IPS-20b (cell line): ENCODE measurements at regions not wholly inside any gene's neighbourhood (a gene's known extent, or its start where the extent isn't known, plus 50 kb on each side); places are given as distances from the start of the nearest gene placed in this dataset.

Experiments used
- H3K27ac ChIP-seq: one replicate; pipeline ENCODE4 v1.5.1; 2013; ENCODE audit warnings: low read length
- H3K27me3 ChIP-seq: 2 replicates; pipeline ENCODE4 v1.6.1; 2013; ENCODE audit warnings: mild to moderate bottlenecking, low read length, inconsistent platforms; ENCODE audit not compliant: insufficient read depth
- H3K36me3 ChIP-seq: 2 replicates; pipeline ENCODE4 v1.6.1; 2013; ENCODE audit warnings: low read depth, mild to moderate bottlenecking, inconsistent platforms, low read length, moderate library complexity; ENCODE audit not compliant: insufficient read depth
- H3K4me1 ChIP-seq: 2 replicates; pipeline ENCODE4 v1.6.1; 2013; ENCODE audit warnings: mild to moderate bottlenecking, control low read depth, inconsistent platforms, low read length, moderate library complexity; ENCODE audit not compliant: insufficient read depth
- H3K4me3 ChIP-seq: 2 replicates; pipeline ENCODE4 v1.5.1; 2013; ENCODE audit warnings: mild to moderate bottlenecking, low read length, inconsistent platforms
- H3K9ac ChIP-seq: 2 replicates; pipeline ENCODE4 v1.6.1; 2013; ENCODE audit warnings: low read depth, mild to moderate bottlenecking, inconsistent platforms, low read length, moderate library complexity
- H3K9me3 ChIP-seq: 2 replicates; pipeline ENCODE4 v1.6.1; 2013; ENCODE audit warnings: mild to moderate bottlenecking, low read depth, low read length, inconsistent platforms; ENCODE audit not compliant: insufficient read depth

DNA sequence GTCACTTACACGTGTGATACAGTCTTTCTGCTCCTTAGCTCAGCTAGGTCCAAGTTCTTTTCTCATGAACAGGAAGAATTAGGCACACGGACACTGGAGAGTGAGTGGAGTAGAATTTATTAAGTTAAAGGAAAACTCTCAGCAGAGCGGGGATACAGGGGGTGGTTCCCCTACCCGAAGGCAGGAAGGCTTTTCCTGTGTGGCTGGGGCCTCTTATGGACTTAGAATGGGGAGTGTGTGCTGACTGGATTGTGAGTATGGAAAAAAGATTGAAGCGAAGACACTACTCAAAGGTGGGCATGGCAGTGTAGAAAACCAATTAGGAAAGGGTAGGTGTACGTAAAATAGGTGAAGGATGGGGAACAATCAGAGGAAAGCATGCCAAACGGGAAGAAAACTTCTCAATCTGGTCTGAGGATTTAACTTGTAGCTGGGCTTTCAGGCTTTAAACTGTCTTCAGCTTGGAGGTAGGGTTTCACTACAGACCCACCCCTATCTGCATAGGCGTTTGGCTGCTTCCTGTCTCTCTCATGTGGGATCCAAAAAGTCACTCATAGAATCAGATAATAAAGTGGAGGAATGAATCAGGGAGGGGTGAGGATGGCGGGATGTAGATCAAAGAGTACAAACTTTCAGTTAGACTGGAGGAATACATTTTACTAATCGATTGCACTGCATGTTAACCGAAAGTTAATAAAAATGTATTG is 104.2 kb downstream of the ANKRD7 start:
- Histone ChIP-seq H3K4me1 (0 out of 2 replicates have a peak, but pooled peaks cover 5% of the 10 kb centered on the region), H3K9me3 (no peaks in the 10 kb centered on the region), H3K9ac (no peak overlapping the region), H3K36me3 (no peaks in the 10 kb centered on the region), H3K4me3 (no peak overlapping the region), H3K27ac (no peak overlapping the region), H3K27me3 (no peaks in the 10 kb centered on the region)

DNA sequence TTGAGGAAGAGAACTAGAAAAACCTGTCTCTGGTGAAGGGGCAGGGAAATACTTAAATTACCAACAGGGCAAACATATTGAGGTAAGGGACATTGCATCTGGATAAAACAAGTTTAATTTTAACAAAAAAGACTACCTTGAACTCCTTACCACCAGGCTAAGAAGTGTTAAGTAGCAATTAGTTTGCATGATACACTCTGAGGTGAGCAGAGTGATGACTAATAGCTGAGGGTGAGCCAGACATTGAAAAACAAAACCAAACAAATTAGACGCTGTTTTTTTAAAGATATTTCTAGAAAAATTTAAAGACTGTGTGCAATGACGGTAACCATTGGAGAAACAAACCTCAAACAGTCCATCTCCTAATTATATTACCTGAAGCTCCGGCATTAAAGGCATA is 105.9 kb downstream of the ANKRD7 start:
- no peak overlapping the region for H3K27ac ChIP-seq
- no peaks in the 10 kb centered on the region for H3K36me3 ChIP-seq
- no peaks in the 10 kb centered on the region for H3K27me3 ChIP-seq
- H3K9ac ChIP-seq = no peak overlapping the region
- H3K9me3 ChIP-seq = no peaks in the 10 kb centered on the region
- H3K4me1 ChIP-seq = 0 out of 2 replicates have a peak, but pooled peaks cover 5% of the 10 kb centered on the region
- H3K4me3 ChIP-seq = no peak overlapping the region

DNA sequence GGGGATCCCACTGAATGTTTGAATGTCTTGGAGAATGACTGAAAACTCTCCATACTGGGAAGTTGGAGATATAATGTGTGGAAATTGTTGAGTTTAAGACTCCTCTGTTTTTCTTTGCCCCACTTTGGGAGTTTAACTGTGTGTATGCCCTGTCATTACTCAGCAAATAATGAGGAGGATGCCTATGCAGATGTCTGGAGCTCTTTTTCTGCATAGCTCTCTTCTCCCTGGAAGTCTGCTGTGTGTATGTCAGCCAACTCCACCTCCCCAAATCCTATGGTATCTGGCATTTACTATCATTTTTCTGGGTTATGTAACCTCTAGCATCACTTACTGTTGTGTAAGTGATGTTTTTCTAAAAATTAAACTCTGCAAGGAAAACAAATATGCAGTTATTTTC is 122.2 kb downstream of the ANKRD7 start:
- Histone ChIP-seq H3K36me3 (no peaks in the 10 kb centered on the region), H3K27me3 (no peaks in the 10 kb centered on the region), H3K9me3 (no peaks in the 10 kb centered on the region), H3K4me3 (no peak overlapping the region), H3K27ac (no peak overlapping the region), H3K9ac (no peak overlapping the region), H3K4me1 (peaks cover 4% of the 10 kb centered on the region; the same call in 1 of the 2 replicates)

DNA sequence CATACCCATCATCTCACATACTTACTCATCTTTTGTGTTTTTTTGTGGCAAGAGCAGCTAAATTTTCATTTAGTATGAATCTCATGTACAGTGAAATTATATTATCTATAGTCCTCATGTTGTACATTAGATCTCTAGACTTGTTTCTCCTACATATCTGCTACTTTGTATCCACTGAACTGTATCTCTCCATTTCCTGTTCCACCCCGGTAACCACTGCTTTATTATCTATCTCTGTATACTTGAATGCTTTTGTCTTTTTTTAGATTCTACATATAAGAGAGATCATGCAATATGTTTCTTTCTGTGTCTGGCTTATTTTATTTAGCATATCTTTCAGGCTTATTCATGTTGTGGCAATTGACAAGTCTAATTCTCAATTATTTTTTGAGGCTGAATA is 125.1 kb downstream of the ANKRD7 start:
- Histone ChIP-seq H3K9me3 (no peaks in the 10 kb centered on the region; the same call in 1 of the 2 replicates), H3K9ac (no peak overlapping the region), H3K36me3 (no peaks in the 10 kb centered on the region), H3K27me3 (no peaks in the 10 kb centered on the region), H3K27ac (no peak overlapping the region), H3K4me3 (no peak overlapping the region), H3K4me1 (peaks cover 4% of the 10 kb centered on the region; the same call in 1 of the 2 replicates)

DNA sequence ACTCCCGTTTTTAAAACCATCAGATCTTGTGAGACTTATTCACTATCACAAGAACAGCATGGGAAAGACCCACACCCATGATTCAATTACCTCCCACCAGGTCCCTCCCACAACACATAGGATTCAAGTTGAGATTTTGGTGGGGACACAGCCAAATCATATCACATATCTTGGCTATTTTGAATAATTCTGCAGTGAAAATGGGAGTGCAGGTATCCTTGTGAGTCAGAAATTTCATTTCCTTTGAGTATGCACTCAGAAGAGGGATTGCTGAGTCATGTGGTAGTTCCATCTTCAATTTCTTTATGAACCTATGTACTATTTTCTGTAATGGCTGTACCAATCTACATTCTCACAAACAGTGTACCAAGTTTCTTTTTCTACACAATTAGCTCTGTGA is 125.8 kb downstream of the ANKRD7 start:
- Histone ChIP-seq H3K4me3 (no peak overlapping the region), H3K9me3 (peaks cover under 1% of the 10 kb centered on the region; the same call in 1 of the 2 replicates), H3K9ac (no peak overlapping the region), H3K27ac (no peak overlapping the region), H3K36me3 (no peaks in the 10 kb centered on the region), H3K4me1 (peaks cover 4% of the 10 kb centered on the region; the same call in 1 of the 2 replicates), H3K27me3 (no peaks in the 10 kb centered on the region)

DNA sequence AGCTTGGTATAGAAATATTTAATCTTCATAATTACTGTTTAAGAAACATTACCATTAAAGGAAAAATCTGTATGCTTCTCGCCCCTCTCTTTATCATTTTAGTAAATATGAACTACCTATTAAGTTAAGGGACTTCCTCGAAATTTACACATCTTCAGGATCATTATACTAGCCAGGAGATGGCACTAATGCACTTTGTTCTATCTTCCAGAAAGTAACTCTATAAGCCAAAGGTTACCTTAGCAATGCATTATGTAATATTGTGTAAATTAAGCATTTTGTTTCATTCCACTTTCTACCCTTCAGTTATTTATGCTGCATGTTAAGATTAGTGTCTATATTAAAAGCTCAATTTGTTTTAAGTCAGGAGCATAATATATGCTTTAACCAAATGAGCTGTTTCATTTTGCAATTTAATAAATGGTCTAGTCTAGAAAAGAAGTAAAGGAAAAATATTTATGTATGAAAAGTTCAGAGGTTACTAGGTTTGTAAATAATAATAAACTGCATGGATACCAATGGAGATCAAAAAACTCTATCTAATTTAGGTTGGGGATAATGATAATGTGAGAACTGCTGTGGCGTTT is 128.5 kb downstream of the ANKRD7 start:
- no peak overlapping the region for H3K9ac ChIP-seq
- no peaks in the 10 kb centered on the region for H3K4me1 ChIP-seq
- H3K9me3 ChIP-seq = peaks cover 8% of the 10 kb centered on the region
- H3K4me3 ChIP-seq = no peak overlapping the region
- H3K27ac ChIP-seq = no peak overlapping the region
- H3K36me3 ChIP-seq = no peaks in the 10 kb centered on the region
- H3K27me3 ChIP-seq = no peaks in the 10 kb centered on the region

DNA sequence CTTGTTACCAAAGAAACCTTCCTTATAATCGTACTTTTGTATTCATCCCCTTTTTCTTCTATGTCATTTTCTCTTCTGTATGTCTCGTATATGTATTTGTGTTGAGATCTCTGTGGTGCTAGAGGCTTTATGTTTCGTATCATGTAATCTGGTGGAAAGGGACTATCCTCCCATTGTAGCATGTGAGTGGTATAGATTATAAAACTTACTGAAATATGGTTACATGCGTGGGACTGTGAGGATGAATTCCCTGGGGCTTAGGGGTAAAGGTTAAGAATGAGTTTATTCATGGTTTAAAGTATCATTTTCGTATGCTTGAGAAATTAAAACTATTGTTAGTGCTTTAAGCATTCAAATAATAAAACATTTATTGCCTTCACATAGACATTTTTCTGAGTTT is 141.9 kb downstream of the ANKRD7 start:
- no peak overlapping the region for H3K4me3 ChIP-seq
- H3K27me3 ChIP-seq = no peaks in the 10 kb centered on the region
- no peak overlapping the region for H3K27ac ChIP-seq

DNA sequence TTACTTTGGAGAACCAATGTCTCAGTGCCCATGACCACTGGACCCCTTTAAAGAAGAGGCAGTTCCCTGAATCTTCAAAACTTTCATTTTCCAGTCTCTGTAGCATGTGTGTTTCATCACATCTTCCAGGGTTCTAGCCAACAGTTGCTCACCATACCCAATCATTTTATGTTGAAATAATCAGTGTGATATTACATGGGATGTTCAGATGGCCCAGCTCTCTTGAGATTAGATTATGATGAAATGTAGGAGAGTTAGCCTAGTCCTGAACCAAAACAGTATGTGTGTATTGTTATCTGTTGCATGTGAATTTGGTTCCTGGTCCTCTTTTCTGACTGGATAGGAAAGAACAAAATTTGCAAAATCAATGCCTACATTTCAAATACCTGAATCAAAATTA is 144.5 kb downstream of the ANKRD7 start:
- Histone ChIP-seq H3K9me3 (no peaks in the 10 kb centered on the region), H3K4me1 (no peaks in the 10 kb centered on the region), H3K36me3 (no peaks in the 10 kb centered on the region), H3K27ac (no peak overlapping the region), H3K4me3 (no peak overlapping the region), H3K27me3 (no peaks in the 10 kb centered on the region), H3K9ac (no peak overlapping the region)

More for the DNA sequence above, 141.9 kb downstream of the ANKRD7 start:
- Histone ChIP-seq H3K36me3 (no peaks in the 10 kb centered on the region), H3K9me3 (no peaks in the 10 kb centered on the region), H3K4me1 (no peaks in the 10 kb centered on the region), H3K9ac (no peak overlapping the region)

DNA sequence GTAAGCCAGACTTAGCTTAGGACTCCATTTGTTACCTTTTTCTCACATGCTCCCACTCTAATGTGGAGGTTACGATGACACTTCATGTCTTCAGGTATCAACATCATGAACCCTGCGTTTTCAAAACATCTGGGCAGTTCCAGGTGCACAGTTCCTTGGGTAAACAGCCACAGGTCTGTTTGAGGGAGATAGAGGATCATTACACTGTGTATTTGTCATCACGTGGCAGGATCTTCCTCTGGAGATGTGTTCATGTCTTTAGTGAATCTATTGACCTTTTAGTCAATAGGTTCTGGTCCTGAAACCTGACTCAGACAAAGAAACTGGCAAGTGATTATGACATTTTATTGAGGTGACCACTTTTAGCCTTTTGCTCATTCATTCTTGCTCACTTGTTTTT is 145.5 kb downstream of the ANKRD7 start:
- Histone ChIP-seq H3K9me3 (no peaks in the 10 kb centered on the region), H3K27me3 (no peaks in the 10 kb centered on the region), H3K4me3 (no peak overlapping the region), H3K9ac (no peak overlapping the region), H3K4me1 (no peaks in the 10 kb centered on the region), H3K27ac (no peak overlapping the region), H3K36me3 (no peaks in the 10 kb centered on the region)

DNA sequence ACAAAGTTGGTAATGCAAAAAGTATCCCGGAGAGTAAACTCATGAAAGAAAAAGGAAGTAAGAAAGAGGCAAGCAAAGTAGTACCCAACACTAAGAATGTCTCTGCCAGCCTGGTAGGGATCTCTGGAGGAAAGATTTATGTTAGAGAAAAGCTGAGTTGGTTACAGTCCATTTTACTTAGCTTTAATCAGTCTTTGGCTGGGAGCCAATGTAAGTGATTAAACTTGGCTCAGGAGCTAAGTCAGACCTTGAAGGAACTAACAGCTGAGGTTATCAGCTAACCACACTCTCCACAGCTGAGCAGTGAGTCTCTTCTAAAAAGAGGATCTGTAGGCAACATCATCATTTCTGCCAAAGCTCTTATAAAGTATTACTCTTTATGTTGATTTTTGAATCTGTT is 148.0 kb downstream of the ANKRD7 start:
- no peaks in the 10 kb centered on the region for H3K27me3 ChIP-seq
- H3K36me3 ChIP-seq = no peaks in the 10 kb centered on the region
- no peak overlapping the region for H3K4me3 ChIP-seq
- H3K9ac ChIP-seq = no peak overlapping the region
- H3K27ac ChIP-seq = no peak overlapping the region
- no peaks in the 10 kb centered on the region for H3K9me3 ChIP-seq
- no peaks in the 10 kb centered on the region for H3K4me1 ChIP-seq

DNA sequence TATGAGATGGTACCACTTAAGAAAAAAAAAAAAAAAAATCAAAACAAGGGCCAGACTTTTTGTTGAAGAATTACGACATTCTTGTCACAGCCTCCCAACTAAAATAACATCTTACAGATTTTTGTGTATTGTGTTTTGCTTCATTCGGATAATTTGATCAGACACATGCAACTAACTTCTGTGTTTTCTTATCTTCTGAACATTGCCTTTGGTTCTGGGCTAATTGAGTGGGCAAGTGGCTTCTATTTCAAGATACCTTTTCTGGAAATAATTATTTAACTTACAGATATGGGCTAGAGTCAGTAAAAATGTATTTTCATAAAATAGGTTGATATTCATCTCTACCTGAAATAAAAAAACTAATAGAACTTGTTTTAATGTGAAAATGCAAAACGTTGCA is 165.1 kb downstream of the ANKRD7 start:
- H3K36me3 ChIP-seq = no peaks in the 10 kb centered on the region
- H3K4me1 ChIP-seq = peaks cover 3% of the 10 kb centered on the region; the same call in 1 of the 2 replicates

DNA sequence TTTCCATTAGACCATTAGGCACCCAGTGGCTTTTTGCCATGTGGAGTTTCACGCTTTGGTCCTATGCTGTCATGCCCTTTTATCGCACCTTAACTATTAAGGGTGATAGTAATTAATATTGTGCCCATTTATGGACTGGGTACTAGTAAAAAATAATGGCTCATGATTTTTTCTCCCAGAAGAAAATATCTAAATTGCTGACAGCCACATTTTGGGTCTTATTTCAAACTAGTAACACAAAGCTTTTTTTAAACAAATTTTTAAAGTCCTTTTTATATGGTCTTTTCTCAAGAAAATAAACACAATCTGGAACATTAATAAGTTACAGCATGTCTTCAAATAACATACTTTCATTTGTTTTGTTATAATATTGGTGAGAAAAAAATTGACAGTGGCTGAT is 179.7 kb downstream of the ANKRD7 start:
- Histone ChIP-seq H3K4me1 (no peaks in the 10 kb centered on the region), H3K27me3 (no peaks in the 10 kb centered on the region), H3K27ac (no peak overlapping the region), H3K9ac (no peak overlapping the region), H3K4me3 (no peak overlapping the region), H3K9me3 (no peaks in the 10 kb centered on the region), H3K36me3 (no peaks in the 10 kb centered on the region)

More for the DNA sequence above, 165.1 kb downstream of the ANKRD7 start:
- H3K4me3 ChIP-seq = no peak overlapping the region
- H3K9me3 ChIP-seq = no peaks in the 10 kb centered on the region
- H3K9ac ChIP-seq = no peak overlapping the region
- no peak overlapping the region for H3K27ac ChIP-seq
- H3K27me3 ChIP-seq = no peaks in the 10 kb centered on the region
